ENCODE measurements at regions not wholly inside any gene's neighbourhood (a gene's known extent, or its start where the extent isn't known, plus 50 kb on each side); places are given as distances from the start of the nearest gene placed in this dataset.

DNA sequence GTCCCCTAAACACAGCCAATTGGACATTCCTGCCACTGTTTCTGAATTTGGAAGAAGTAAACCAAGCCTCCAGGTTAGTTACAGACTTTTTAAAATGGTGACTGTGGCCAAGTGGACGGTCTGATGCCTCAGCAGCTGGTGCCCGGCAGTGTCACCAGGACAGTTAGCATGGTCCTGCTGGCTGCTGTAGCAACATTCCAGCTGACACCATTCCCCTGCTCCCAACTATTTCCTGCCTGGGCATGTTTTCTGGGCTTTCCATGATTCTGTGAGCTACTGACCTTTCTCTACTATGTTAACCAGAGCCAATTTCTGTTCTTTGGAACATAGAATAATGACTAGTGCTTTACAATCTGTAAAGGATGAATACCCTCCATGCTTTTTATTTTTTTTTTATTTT is 95.0 kb downstream of the TLR5 start:
- DNase-seq (ENCODE audit: low spot score), result no peak

DNA sequence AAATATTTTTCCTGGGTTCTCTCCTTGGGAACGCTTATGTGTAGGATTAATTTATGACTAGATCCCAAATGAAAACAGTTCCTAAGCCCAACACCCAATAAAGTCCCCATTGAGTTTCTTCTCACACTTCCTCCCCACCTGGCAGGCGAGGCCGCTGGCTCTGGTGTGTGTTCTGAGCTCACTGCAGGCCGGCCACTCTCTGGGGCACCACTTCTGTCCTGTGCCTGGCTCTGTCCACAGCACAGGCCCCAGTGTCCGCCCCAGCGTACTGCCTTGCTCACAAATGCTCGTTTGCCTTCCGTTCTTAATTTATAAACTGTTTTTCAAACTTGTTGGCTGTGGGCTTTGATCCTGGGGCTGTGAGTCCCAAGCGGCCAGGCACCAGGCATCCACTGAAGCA is 90.6 kb downstream of the TLR5 start:
- DNase-seq (ENCODE audit: low spot score), result no peak

DNA sequence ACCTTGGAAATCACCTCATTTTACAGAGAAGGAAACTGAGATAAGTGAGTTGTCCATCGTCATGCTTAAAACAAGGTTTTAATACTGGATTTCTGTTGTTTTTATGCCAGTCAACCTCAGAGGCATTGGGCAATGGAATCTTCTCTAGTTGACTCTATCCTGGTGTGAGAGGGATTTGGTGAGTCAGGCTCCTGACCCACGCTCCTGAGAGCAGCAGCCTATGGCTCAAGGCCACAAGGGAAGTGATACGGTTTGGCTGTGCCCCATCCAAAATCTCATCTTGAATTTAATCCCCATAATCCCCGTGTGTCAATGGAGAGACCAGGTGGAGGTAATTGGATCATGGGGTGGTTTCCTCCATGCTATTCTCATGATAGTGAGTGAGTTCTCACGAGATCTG is 90.1 kb downstream of the TLR5 start:
- no peak for DNase-seq (ENCODE audit: low spot score)

DNA sequence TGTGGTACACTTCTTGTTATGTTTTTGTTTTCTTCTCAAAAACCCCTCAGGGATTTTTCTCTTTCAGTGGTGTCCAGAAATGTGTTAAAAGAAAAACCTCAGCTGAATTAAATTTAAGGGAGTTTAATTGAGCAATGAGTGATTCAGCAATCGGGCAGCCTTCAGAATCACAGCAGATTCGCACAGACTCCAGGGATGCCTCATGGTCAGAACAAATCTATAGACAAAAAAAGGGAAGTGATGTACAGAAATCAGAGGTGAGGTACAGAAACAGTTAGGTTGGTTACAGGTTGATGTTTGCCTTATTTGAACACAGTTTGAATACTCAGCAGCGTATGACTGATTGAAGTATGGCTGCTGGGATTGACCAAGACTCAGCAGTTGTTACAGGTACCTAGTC is 86.2 kb downstream of the TLR5 start:
- DNase-seq (ENCODE audit: low spot score), result no peak

DNA sequence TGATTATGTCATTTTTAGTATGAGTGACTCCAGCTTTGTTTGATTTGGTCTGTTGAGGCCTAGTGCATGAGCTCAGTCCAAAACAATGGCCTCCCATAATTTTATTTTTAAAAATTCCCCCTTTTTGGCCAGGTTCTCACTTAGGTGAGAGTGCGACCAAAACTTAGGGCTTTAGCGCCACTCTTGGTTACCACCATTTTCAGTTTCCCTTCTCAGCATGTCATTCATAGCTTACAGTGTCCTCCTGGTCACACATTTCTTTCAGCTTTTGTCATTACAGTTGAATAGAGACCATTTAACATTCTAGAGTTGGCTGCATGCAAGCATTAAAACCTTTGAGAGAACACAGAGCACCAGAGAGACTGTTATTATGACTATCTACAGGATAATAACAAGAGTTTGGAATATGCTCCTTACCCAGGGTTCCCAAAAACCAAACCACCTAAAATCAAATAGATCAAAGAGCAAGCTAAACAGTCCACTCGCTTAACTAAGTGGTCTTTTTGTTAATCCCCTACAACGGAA is 85.4 kb downstream of the TLR5 start:
- no peak for DNase-seq (ENCODE audit: low spot score)

Measured in H4 (cell line).